ENCODE measurements at regions not wholly inside any gene's neighbourhood (a gene's known extent, or its start where the extent isn't known, plus 50 kb on each side); places are given as distances from the start of the nearest gene placed in this dataset.

DNA sequence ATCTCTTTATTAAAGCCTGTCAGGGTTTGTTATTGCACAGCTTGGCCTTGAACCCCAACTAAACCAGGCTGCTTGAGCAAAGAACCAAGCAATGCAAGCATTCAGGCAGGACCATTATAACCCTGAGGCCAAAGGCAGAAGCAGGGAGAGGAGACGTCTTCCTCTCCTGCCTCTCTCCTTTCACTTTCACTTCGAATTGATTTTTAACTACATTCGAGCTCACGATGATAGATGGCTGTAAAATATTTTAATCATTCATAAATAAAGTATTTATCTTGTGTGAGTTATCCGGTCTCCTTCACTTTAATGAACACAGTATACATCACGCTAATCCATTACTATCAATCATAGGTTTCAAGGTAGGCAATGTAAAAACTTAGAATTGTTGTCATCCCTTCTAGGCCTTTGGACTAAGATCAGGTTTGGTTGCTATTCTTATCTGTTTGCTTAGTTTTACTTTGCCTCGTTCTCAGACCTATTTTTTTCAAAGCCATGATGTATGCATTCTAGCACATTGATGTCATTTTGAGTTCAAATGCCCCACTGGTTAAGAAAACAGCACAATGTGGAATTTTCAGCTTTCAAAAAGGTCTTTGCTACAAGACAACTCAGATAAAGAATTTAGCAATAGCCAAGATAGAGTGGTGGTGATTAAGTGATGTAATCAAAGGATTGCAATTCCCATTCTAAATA is 480.2 kb upstream of the RUNX1 start:
- no peaks in the 10 kb centered on the region for H3K27me3 ChIP-seq
- intact Hi-C loops (cut with DNase I) = no loop called here
- DNase-seq (no peak), ATAC-seq (peak; percentile 42 to 61 (median 52))
- H3K9me3 ChIP-seq = no peaks in the 10 kb centered on the region
- H3K36me3 ChIP-seq = no peaks in the 10 kb centered on the region
- 40% methylated on average over 7 of the region's 7 CpGs for WGBS (ENCODE audit: insufficient coverage, low coverage, low lambda C conversion rate, missing lambda C conversion rate)
- peak overlapping the region in 1 of 3 donors; percentile 28 for H3K4me3 ChIP-seq
- peak overlapping the region in 1 of 3 donors; percentile 1 for H3K27ac ChIP-seq
- TF ChIP-seq POLR2A (IDR thresholded peaks at IDR 0.05) = no peak
- TF ChIP-seq, protein P1, sequence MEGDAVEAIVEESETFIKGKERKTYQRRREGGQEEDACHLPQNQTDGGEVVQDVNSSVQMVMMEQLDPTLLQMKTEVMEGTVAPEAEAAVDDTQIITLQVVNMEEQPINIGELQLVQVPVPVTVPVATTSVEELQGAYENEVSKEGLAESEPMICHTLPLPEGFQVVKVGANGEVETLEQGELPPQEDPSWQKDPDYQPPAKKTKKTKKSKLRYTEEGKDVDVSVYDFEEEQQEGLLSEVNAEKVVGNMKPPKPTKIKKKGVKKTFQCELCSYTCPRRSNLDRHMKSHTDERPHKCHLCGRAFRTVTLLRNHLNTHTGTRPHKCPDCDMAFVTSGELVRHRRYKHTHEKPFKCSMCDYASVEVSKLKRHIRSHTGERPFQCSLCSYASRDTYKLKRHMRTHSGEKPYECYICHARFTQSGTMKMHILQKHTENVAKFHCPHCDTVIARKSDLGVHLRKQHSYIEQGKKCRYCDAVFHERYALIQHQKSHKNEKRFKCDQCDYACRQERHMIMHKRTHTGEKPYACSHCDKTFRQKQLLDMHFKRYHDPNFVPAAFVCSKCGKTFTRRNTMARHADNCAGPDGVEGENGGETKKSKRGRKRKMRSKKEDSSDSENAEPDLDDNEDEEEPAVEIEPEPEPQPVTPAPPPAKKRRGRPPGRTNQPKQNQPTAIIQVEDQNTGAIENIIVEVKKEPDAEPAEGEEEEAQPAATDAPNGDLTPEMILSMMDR (IDR thresholded peaks at IDR 0.05) = no peak
- H3K4me1 ChIP-seq = no peaks in the 10 kb centered on the region

DNA sequence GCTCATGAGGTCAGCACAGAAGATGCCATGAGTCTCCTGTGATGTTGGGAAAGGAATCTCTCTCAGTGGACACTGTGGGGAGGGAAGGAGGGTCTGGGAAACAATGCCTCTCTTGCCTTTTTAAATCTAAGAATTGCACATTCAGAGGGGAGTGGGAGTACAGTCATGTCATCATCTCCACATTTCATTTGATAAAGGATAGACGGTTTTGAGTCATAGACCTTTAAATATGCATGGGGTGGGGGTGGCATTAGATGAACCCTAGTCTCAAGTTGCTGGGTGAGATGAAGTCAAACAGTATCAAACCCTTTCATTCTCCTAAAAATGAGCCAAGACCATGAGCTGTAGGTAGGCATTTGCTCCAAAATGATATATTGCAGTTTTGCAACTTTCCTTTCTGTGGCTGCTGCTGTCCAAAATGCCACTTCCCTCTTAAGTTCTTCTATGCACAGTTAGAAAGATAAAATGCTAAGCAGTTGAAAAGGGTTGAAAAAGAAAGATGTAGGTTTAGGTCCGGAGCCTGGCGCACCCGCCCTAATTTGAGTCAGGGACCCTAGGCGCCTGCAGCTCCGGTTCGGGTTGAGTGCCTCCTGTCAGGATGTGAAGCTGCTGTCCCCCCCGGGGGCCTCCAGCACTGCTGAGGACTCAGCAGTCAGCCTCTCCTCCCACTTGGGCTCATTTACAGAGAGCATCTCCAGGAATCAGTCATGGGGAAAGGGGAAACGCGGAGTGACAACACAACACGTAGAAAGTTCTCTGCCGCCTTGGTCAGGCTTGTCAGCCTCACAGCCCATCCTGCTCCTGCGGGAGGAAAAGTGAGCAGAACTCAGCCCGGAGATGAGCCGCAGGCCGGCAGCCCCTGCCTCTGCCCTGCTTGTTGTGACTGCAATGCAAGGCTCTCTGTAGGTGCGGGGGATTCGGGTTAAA is 479.3 kb upstream of the RUNX1 start:
- intact Hi-C loops (cut with DNase I) = no loop called here
- no peaks in the 10 kb centered on the region for H3K4me1 ChIP-seq
- no peaks in the 10 kb centered on the region for H3K27me3 ChIP-seq
- DNase-seq (peak in 2 of 3 donors; percentile 26 to 51), ATAC-seq (peak; percentile 38 to 49 (median 40))
- WGBS (ENCODE audit: insufficient coverage, low coverage, low lambda C conversion rate, missing lambda C conversion rate) = 62% methylated on average over 5 of the region's 18 CpGs
- peak overlapping the region in 1 of 3 donors; percentile 28 for H3K4me3 ChIP-seq
- H3K9me3 ChIP-seq = no peaks in the 10 kb centered on the region
- H3K27ac ChIP-seq = peak overlapping the region in 1 of 3 donors; percentile 1
- H3K36me3 ChIP-seq = no peaks in the 10 kb centered on the region
- TF ChIP-seq POLR2A (IDR thresholded peaks at IDR 0.05) = no peak
- TF ChIP-seq, protein P1 (IDR thresholded peaks at IDR 0.05) = no peak

DNA sequence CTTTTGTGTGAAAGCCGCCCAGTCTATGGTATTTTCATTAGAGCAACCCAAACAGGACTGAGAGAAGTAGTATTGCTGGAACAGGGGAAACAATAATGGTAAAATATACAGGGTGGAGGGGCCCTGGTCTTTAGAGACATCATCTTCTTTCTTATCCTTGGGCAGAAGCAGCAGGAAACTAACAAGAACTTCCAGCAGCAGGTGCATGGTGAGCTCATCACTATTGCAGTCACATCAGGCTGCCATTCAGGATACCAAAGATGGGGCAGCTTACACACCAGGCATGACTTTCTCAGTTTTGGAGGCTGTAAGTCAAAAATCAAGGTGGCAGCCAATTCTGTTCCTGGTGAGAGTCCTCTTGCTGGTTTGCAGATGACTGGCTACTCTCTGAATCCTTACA is 478.3 kb upstream of the RUNX1 start:
- WGBS (ENCODE audit: insufficient coverage, low coverage, low lambda C conversion rate, missing lambda C conversion rate) = 88% methylated on average over 1 of the region's 1 CpG
- no peak for ATAC-seq
- intact Hi-C loops (cut with DNase I) = no loop called here

DNA sequence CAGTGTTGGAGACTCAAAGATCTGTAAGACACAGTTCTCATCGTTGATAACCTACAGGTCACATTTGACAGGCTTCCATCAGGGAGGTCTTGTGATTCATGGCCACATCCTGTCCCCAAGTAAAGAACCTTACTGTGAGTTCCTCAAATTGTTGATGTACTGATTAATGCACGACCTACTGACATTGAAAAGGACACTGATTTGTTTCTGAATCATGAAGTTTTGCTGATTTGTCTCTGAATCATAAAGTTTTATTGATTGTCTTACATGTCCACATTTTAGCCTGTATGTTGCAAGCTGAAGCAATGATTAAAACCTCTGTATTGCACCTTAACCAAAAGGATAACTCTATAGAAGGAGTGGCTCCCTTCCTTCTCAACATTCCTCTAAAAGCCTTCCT is 476.3 kb upstream of the RUNX1 start:
- no peaks in the 10 kb centered on the region for H3K9me3 ChIP-seq
- H3K4me1 ChIP-seq = no peaks in the 10 kb centered on the region
- WGBS (ENCODE audit: insufficient coverage, low coverage, low lambda C conversion rate, missing lambda C conversion rate) = 21% methylated on average over 2 of the region's 2 CpGs
- H3K27ac ChIP-seq = no peak overlapping the region
- H3K4me3 ChIP-seq = no peak overlapping the region
- ATAC-seq = no peak
- no peaks in the 10 kb centered on the region for H3K27me3 ChIP-seq
- no peaks in the 10 kb centered on the region for H3K36me3 ChIP-seq
- no peak for DNase-seq
- intact Hi-C loops (cut with DNase I) = no loop called here
- no peak for TF ChIP-seq POLR2A (IDR thresholded peaks at IDR 0.05)
- TF ChIP-seq, protein P1 (IDR thresholded peaks at IDR 0.05) = no peak

More for the DNA sequence above, 478.3 kb upstream of the RUNX1 start:
- Histone ChIP-seq H3K27me3 (no peaks in the 10 kb centered on the region), H3K4me1 (no peaks in the 10 kb centered on the region), H3K27ac (no peak overlapping the region), H3K4me3 (no peak overlapping the region), H3K36me3 (no peaks in the 10 kb centered on the region), H3K9me3 (no peaks in the 10 kb centered on the region)
- no peak for TF ChIP-seq POLR2A (IDR thresholded peaks at IDR 0.05)
- TF ChIP-seq, protein P1 (IDR thresholded peaks at IDR 0.05) = no peak
- DNase-seq = no peak
